ENCODE measurements at regions not wholly inside any gene's neighbourhood (a gene's known extent, or its start where the extent isn't known, plus 50 kb on each side); places are given as distances from the start of the nearest gene placed in this dataset.
A peak's percentile ranks its signal among the peaks of the same experiment; 100 is the strongest.

DNA sequence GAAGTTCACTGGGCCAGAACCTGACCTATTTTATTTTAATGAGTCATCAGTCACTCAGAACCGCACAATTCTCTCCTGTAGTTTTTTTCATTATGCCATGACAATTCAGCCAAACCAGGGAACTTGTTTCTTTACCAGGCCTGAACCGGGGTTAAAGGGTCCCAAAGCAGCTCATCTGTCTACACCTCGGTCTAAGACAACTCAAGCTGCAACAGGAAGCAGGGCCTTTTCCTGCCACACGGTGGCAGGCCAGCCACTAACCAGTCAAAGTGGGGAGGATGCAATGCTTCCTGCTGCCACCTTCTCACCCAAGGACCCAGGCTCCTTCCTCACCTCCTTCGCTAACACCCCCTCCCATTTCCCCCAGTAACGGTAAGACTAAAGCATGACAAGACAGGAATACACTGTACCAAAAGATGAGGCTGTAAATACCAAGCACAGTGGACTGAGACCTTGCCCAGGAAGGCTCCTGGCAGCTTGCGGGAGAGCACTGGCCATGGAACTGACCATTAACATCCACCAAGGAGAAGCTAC lies 56.7 kb upstream of the ACKR3 start:
- Histone ChIP-seq H3K4me1 (replicated peaks in 1 of 2) (peaks cover 6 to 9% of the 10 kb centered on the region in 2 donors), H3K9me3 (replicated peaks in 1 of 3) (no peaks in the 10 kb centered on the region), H3K4me3 (no peak overlapping the region), H3K27ac (no peak overlapping the region), H3K27me3 (no peaks in the 10 kb centered on the region), H3K36me3 (replicated peaks in 1 of 2) (no peaks in the 10 kb centered on the region)
- peak; percentile 25 to 79 (median 47) for DNase-seq
- intact Hi-C loops (cut with DNase I), result loop anchor here in 1 of 2 donors (10.0 kb wide), 2 partner anchors 512 to 552 kb away; no protein-coding TSS in a partner anchor
- 15 to 22% (median 21%) methylated on average over 7 of the region's 7 CpGs for WGBS, 4 donors
- no peak for TF ChIP-seq POLR2A (IDR thresholded peaks at IDR 0.05)
- TF ChIP-seq, protein P1, sequence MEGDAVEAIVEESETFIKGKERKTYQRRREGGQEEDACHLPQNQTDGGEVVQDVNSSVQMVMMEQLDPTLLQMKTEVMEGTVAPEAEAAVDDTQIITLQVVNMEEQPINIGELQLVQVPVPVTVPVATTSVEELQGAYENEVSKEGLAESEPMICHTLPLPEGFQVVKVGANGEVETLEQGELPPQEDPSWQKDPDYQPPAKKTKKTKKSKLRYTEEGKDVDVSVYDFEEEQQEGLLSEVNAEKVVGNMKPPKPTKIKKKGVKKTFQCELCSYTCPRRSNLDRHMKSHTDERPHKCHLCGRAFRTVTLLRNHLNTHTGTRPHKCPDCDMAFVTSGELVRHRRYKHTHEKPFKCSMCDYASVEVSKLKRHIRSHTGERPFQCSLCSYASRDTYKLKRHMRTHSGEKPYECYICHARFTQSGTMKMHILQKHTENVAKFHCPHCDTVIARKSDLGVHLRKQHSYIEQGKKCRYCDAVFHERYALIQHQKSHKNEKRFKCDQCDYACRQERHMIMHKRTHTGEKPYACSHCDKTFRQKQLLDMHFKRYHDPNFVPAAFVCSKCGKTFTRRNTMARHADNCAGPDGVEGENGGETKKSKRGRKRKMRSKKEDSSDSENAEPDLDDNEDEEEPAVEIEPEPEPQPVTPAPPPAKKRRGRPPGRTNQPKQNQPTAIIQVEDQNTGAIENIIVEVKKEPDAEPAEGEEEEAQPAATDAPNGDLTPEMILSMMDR (IDR thresholded peaks at IDR 0.05), result peak; percentile 46 to 77 (median 61)

DNA sequence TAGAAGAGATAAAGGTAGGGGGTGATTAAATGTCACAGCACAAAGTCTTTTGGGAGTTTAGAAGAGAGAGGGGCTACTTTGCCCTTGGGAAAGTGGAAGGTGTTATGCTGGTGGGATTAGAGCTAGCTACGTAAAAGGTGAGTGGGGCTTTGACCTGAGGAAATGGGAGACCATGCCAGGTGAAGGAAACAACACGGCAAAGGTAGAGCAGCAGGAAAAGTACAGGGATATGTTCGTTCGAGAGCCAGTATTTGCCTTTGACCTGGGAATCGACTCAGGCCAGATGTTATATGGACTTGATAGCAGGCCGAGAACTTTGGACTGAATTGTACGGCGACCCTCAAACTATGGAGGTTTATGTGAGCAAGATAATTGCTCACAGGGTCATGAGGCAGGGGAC lies 55.7 kb upstream of the ACKR3 start:
- no peak overlapping the region for H3K27ac ChIP-seq
- no peak for DNase-seq
- no peak overlapping the region for H3K4me3 ChIP-seq
- no peaks in the 10 kb centered on the region for H3K27me3 ChIP-seq
- no peaks in the 10 kb centered on the region for H3K36me3 ChIP-seq (replicated peaks in 1 of 2)
- 93 to 97% (median 96%) methylated on average over 8 of the region's 8 CpGs for WGBS, 4 donors
- H3K9me3 ChIP-seq (replicated peaks in 1 of 3), result no peaks in the 10 kb centered on the region
- TF ChIP-seq, protein P1 (IDR thresholded peaks at IDR 0.05), result no peak
- no peak for TF ChIP-seq POLR2A (IDR thresholded peaks at IDR 0.05)
- H3K4me1 ChIP-seq (replicated peaks in 1 of 2), result peaks cover 6 to 9% of the 10 kb centered on the region in 2 donors
- intact Hi-C loops (cut with DNase I), result loop anchor here in 1 of 2 donors (10.0 kb wide), 2 partner anchors 511 to 551 kb away; no protein-coding TSS in a partner anchor

DNA sequence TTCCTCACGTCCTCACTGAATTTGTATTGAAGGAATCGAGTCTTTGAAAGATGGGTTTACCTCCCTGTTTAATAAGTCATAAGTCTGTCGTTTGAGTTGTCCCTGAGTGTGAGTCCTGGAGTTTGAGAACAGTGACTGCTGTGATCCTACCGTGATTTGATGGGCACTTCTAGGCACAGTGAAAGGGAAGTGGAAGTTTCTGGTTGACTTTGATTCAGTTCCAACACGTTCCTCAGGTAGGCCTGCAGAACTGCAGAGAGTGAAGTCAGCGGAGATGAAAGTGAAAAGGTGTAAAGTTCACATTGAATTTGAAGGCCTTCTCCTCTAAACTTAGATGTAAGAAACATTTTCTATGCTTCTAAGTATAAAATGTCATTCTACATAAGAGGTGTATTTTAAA lies 52.9 kb upstream of the ACKR3 start:
- no peak for TF ChIP-seq POLR2A (IDR thresholded peaks at IDR 0.05)
- TF ChIP-seq, protein P1 (IDR thresholded peaks at IDR 0.05), result no peak
- H3K27me3 ChIP-seq, result no peaks in the 10 kb centered on the region
- no peaks in the 10 kb centered on the region for H3K36me3 ChIP-seq (replicated peaks in 1 of 2)
- DNase-seq, result no peak
- H3K9me3 ChIP-seq (replicated peaks in 1 of 3), result no peaks in the 10 kb centered on the region
- intact Hi-C loops (cut with DNase I), result loop anchor here in 1 of 2 donors (10.0 kb wide), 2 partner anchors 508 to 548 kb away; no protein-coding TSS in a partner anchor
- H3K27ac ChIP-seq, result no peak overlapping the region
- H3K4me3 ChIP-seq, result no peak overlapping the region
- H3K4me1 ChIP-seq (replicated peaks in 1 of 2), result peaks cover 6 to 9% of the 10 kb centered on the region in 2 donors
- WGBS, 4 donors, result 82 to 85% (median 83%) methylated on average over 6 of the region's 6 CpGs

DNA sequence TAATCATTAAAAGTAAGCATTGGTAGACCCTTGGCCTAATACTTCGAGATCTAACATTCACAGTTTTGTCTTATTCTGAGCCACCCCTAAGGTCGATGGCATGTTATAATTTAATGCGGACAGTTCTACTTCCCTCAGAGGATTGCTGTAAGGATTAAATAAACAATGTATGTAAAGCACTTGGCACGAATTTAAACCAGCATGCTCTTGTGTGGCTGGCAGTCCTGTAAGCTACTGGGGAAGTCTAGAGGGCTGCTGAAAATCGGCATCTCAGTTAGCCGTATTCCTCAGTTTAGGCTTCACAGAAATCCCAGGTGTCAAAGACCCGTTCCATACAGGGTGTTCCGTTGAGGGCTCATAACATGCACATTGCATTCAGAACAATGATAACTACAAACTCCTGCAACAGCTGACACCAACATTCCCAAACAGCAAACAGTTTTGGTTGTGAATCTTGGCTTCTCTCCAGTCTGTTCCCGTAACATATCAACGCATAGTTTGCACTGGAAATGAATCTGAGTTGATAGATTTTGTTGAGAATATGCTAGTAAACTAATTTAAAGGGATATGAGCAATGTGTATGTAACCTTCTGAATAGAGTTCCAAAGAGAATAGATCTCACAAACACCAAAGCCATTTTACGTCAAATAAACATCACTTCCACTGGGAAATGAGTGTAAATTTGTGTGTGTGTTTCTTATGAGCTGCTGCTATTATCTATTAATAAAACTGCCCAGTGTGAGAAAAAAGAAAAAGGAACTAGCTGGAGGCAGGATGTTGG lies 52.2 kb upstream of the ACKR3 start:
- H3K27me3 ChIP-seq, result no peaks in the 10 kb centered on the region
- H3K4me3 ChIP-seq, result no peak overlapping the region
- H3K27ac ChIP-seq, result no peak overlapping the region
- TF ChIP-seq, protein P1 (IDR thresholded peaks at IDR 0.05), result no peak
- TF ChIP-seq POLR2A (IDR thresholded peaks at IDR 0.05), result no peak
- no peaks in the 10 kb centered on the region for H3K9me3 ChIP-seq (replicated peaks in 1 of 3)
- intact Hi-C loops (cut with DNase I), result loop anchor here in 1 of 2 donors (10.0 kb wide), 2 partner anchors 507 to 547 kb away; no protein-coding TSS in a partner anchor
- peaks cover 6 to 9% of the 10 kb centered on the region in 2 donors for H3K4me1 ChIP-seq (replicated peaks in 1 of 2)
- no peak for DNase-seq
- 71 to 77% (median 75%) methylated on average over 11 of the region's 11 CpGs for WGBS, 4 donors
- no peaks in the 10 kb centered on the region for H3K36me3 ChIP-seq (replicated peaks in 1 of 2)
